ENCODE measurements at regions not wholly inside any gene's neighbourhood (a gene's known extent, or its start where the extent isn't known, plus 50 kb on each side); places are given as distances from the start of the nearest gene placed in this dataset.

- no peak for DNase-seq (ENCODE audit: extremely low spot score)
- CTCF ChIA-PET: interaction anchor here (1.1 kb wide), 1 partner anchor 35 kb away, joined by 3 read pairs; no protein-coding TSS in a partner anchor
- POLR2A ChIA-PET: no interaction called here
- TF ChIP-seq CTCF (IDR thresholded peaks at IDR 0.05; ENCODE audit: control extremely low read depth, extremely low read depth, low read depth, missing control alignments): no peak
Observed at GRCh38 chr10:4588824-4589223, 237.2 kb upstream of the AKR1E2 start.

- no peak for DNase-seq (ENCODE audit: extremely low spot score)
- POLR2A ChIA-PET: no interaction called here
- no peak for TF ChIP-seq CTCF (IDR thresholded peaks at IDR 0.05; ENCODE audit: control extremely low read depth, extremely low read depth, low read depth, missing control alignments)
- CTCF ChIA-PET: no interaction called here
Observed at GRCh38 chr10:4587466-4587865, 238.5 kb upstream of the AKR1E2 start.

GRCh38 chr10:4586776-4587175, 239.2 kb upstream of the AKR1E2 start:
- no peak for TF ChIP-seq CTCF (IDR thresholded peaks at IDR 0.05; ENCODE audit: control extremely low read depth, extremely low read depth, low read depth, missing control alignments)
- ChIA-PET POLR2A (no interaction called here), CTCF (no interaction called here)
- DNase-seq (ENCODE audit: extremely low spot score): no peak

- DNase-seq (ENCODE audit: extremely low spot score): no peak
- CTCF ChIA-PET: interaction anchor here (0.9 to 1.2 kb wide), 2 partner anchors 10 to 18 kb away, joined by 3 to 4 read pairs; no protein-coding TSS in a partner anchor
- POLR2A ChIA-PET: no interaction called here
- TF ChIP-seq CTCF (IDR thresholded peaks at IDR 0.05; ENCODE audit: control extremely low read depth, extremely low read depth, low read depth, missing control alignments): no peak
Observed at GRCh38 chr10:4581929-4582328, 244.1 kb upstream of the AKR1E2 start.

- ChIA-PET POLR2A (no interaction called here), CTCF (interaction anchor here (1.3 kb wide), 1 partner anchor 10 kb away, joined by 3 read pairs; no protein-coding TSS in a partner anchor)
- TF ChIP-seq CTCF (IDR thresholded peaks at IDR 0.05; ENCODE audit: control extremely low read depth, extremely low read depth, low read depth, missing control alignments): no peak
- no peak for DNase-seq (ENCODE audit: extremely low spot score)
Observed at GRCh38 chr10:4579844-4580243, 246.2 kb upstream of the AKR1E2 start.

GRCh38 chr10:4576206-4576605, 249.8 kb upstream of the AKR1E2 start:
- no peak for DNase-seq (ENCODE audit: extremely low spot score)
- CTCF ChIA-PET: no interaction called here
- no peak for TF ChIP-seq CTCF (IDR thresholded peaks at IDR 0.05; ENCODE audit: control extremely low read depth, extremely low read depth, low read depth, missing control alignments)
- POLR2A ChIA-PET: interaction anchor here (0.6 kb wide), 1 partner anchor 963 kb away, joined by 4 read pairs; no protein-coding TSS in a partner anchor

- no peak for DNase-seq (ENCODE audit: extremely low spot score)
- ChIA-PET POLR2A (no interaction called here), CTCF (no interaction called here)
- TF ChIP-seq CTCF (IDR thresholded peaks at IDR 0.05; ENCODE audit: control extremely low read depth, extremely low read depth, low read depth, missing control alignments): no peak
Observed at GRCh38 chr10:4569151-4569550, 256.9 kb upstream of the AKR1E2 start.

All from GM10248 (cell line).